SK-N-SH treated with all-trans-retinoic acid at 6 μM for 48 hours (cell line): ENCODE measurements at regions not wholly inside any gene's neighbourhood (a gene's known extent, or its start where the extent isn't known, plus 50 kb on each side); places are given as distances from the start of the nearest gene placed in this dataset.

Experiments used
- ATAC-seq: fragments of 200-7000 bp; cut with Tn5 transposase; 3 replicates; pipeline ENCODE4 v1.9.1; 2020; ENCODE audit warnings: mild to moderate bottlenecking, moderate library complexity
- ARNTL ChIP-seq: fragments of 450-650 bp; formaldehyde crosslinking; IDR thresholded peaks from 2 replicates; pipeline ENCODE4 v1.5.0; 2020; ENCODE audit warnings: low read depth, mild to moderate bottlenecking, moderate library complexity, borderline replicate concordance
- CSDC2 ChIP-seq: fragments of 250-450 bp; sonication (Bioruptor Pico); IDR thresholded peaks from 2 replicates; pipeline ENCODE4 v1.5.0; 2020; ENCODE audit warnings: mild to moderate bottlenecking, moderate library complexity
- CSRNP3 ChIP-seq: fragments of 250-450 bp; sonication (Bioruptor Pico); IDR thresholded peaks from 2 replicates; pipeline ENCODE4 v1.5.1; 2021; ENCODE audit warnings: mild to moderate bottlenecking, moderate library complexity
- ESRRG ChIP-seq: fragments of 250-450 bp; sonication (Bioruptor Pico); IDR thresholded peaks from 2 replicates; pipeline ENCODE4 v1.6.1; 2021; ENCODE audit warnings: mild to moderate bottlenecking
- GLIS3 ChIP-seq: fragments of 250-450 bp; sonication (Bioruptor Pico); IDR thresholded peaks from 2 replicates; pipeline ENCODE4 v1.5.0; 2020; ENCODE audit warnings: mild to moderate bottlenecking, moderate library complexity
- ISL1 ChIP-seq: fragments of 250-450 bp; sonication (Bioruptor Pico); IDR thresholded peaks from 2 replicates; pipeline ENCODE4 v2.1.2; 2022; ENCODE audit warnings: mild to moderate bottlenecking, moderate library complexity
- OSR1 ChIP-seq: fragments of 250-450 bp; sonication (Bioruptor Pico); IDR thresholded peaks from 2 replicates; pipeline ENCODE4 v1.8.0; 2022; ENCODE audit warnings: moderate library complexity, mild to moderate bottlenecking, inconsistent platforms
- PATZ1 ChIP-seq: fragments of 250-450 bp; sonication (Bioruptor Pico); IDR thresholded peaks from 2 replicates; pipeline ENCODE4 v1.8.0; 2020; ENCODE audit warnings: mild to moderate bottlenecking, moderate library complexity, borderline replicate concordance
- POU6F1 ChIP-seq: fragments of 250-450 bp; sonication (Bioruptor Pico); IDR thresholded peaks from 2 replicates; pipeline ENCODE4 v1.8.0; 2021; ENCODE audit warnings: low read depth, mild to moderate bottlenecking, moderate library complexity, borderline replicate concordance
- PPARA ChIP-seq: fragments of 250-450 bp; sonication (Bioruptor Pico); IDR thresholded peaks from 2 replicates; pipeline ENCODE4 v1.5.0; 2020; ENCODE audit warnings: mild to moderate bottlenecking, borderline replicate concordance
- RARB ChIP-seq: fragments of 250-450 bp; sonication (Bioruptor Pico); IDR thresholded peaks from 2 replicates; pipeline ENCODE4 v1.8.0; 2021; ENCODE audit warnings: mild to moderate bottlenecking, moderate library complexity
- TCF4 ChIP-seq: fragments of 250-450 bp; sonication (Bioruptor Pico); IDR thresholded peaks from 2 replicates; pipeline ENCODE4 v1.8.0; 2021; ENCODE audit warnings: mild to moderate bottlenecking, moderate library complexity, borderline replicate concordance
- TOX ChIP-seq: fragments of 250-450 bp; sonication (Bioruptor Pico); IDR thresholded peaks from 2 replicates; pipeline ENCODE4 v1.8.0; 2021; ENCODE audit warnings: mild to moderate bottlenecking, moderate library complexity, borderline replicate concordance
- ZC3H10 ChIP-seq: fragments of 250-450 bp; sonication (Bioruptor Pico); IDR thresholded peaks from 2 replicates; pipeline ENCODE4 v1.5.1; 2021; ENCODE audit warnings: mild to moderate bottlenecking, moderate library complexity
- ZFP3 ChIP-seq: fragments of 250-450 bp; sonication (Bioruptor Pico); IDR thresholded peaks from 2 replicates; pipeline ENCODE4 v1.5.0; 2020; ENCODE audit warnings: mild to moderate bottlenecking, moderate library complexity
- ZFP30 ChIP-seq: fragments of 450-650 bp; formaldehyde crosslinking; IDR thresholded peaks from 2 replicates; pipeline ENCODE4 v1.5.0; 2022; ENCODE audit warnings: mild to moderate bottlenecking, moderate library complexity
- ZNF565 ChIP-seq: fragments of 450-650 bp; formaldehyde crosslinking; conservative IDR thresholded peaks from 2 replicates; pipeline ENCODE4 v1.5.0; 2020; ENCODE audit warnings: low read depth, mild to moderate bottlenecking, moderate library complexity
- ZNF70 ChIP-seq: fragments of 450-650 bp; formaldehyde crosslinking; IDR thresholded peaks from 2 replicates; pipeline ENCODE4 v1.5.0; 2020; ENCODE audit warnings: mild to moderate bottlenecking, moderate library complexity
- ZNF8 ChIP-seq: fragments of 450-650 bp; formaldehyde crosslinking; IDR thresholded peaks from 2 replicates; pipeline ENCODE4 v1.5.0; 2020; ENCODE audit warnings: mild to moderate bottlenecking, moderate library complexity

DNA sequence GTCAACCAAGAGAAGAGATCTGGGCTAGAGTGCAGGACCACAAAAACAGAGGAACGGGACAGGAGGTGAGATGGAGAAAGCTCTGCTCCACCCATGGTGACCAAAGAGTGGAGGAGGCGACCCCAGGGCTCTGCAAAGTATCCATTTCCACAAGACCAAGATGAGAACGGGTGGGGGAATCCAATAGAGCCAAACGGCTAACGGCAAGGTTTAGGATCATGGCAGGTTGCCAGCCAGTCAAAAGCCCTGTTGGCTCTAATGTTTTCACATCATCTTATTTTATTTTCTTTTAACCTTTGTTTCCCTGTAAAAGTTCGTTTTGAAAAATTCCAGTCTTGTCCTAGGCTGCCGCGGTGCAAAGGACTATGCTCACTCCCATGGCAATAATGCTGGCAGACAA, 52.1 kb upstream of the CHST1 start (continued):
- TF ChIP-seq POU6F1 (CRISPR knock-in tag) (no peak), ZNF8 (CRISPR knock-in tag) (no peak), GLIS3 (CRISPR knock-in tag) (no peak)

- TF ChIP-seq PPARA (CRISPR knock-in tag): no peak
- TF ChIP-seq GLIS3 (CRISPR knock-in tag): no peak
- no peak for TF ChIP-seq ZNF8 (CRISPR knock-in tag)
- no peak for TF ChIP-seq ZNF70 (CRISPR knock-in tag)
- no peak for TF ChIP-seq ZFP30
- no peak for TF ChIP-seq OSR1 (CRISPR knock-in tag)
- no peak for TF ChIP-seq ZNF565 (CRISPR knock-in tag)
- TF ChIP-seq CSDC2 (CRISPR knock-in tag): no peak
- TF ChIP-seq CSRNP3: no peak
- TF ChIP-seq ZFP3 (CRISPR knock-in tag): no peak
- TF ChIP-seq RARB: no peak
- no peak for TF ChIP-seq ZC3H10
- no peak for TF ChIP-seq ISL1 (CRISPR knock-in tag)
- no peak for TF ChIP-seq ESRRG (CRISPR knock-in tag)
- no peak for TF ChIP-seq PATZ1 (CRISPR knock-in tag)
- TF ChIP-seq TOX (CRISPR knock-in tag): no peak
- no peak for TF ChIP-seq POU6F1 (CRISPR knock-in tag)
- no peak for TF ChIP-seq ARNTL (CRISPR knock-in tag)
- no peak for TF ChIP-seq TCF4 (CRISPR knock-in tag)
- TF ChIP-seq, all 23 proteins: peak for 0
Observed at GRCh38 chr11:45715418-45715817, 50.0 kb upstream of the CHST1 start.

More at GRCh38 chr11:45715418-45715817, 50.0 kb upstream of the CHST1 start:
- ATAC-seq: no peak
